Neuron (in vitro differentiated cells): ENCODE measurements at regions not wholly inside any gene's neighbourhood (a gene's known extent, or its start where the extent isn't known, plus 50 kb on each side); places are given as distances from the start of the nearest gene placed in this dataset.

ENCODE experiments used
- H2AFZ ChIP-seq: one replicate; pipeline ENCODE4 v1.6.1; 2013; ENCODE audit warnings: low read depth, mild to moderate bottlenecking, inconsistent platforms, low read length, moderate library complexity
- H3K27me3 ChIP-seq: one replicate; pipeline ENCODE4 v1.6.1; 2013; ENCODE audit warnings: low read length; ENCODE audit not compliant: insufficient read depth
- H3K36me3 ChIP-seq: one replicate; pipeline ENCODE4 v1.6.1; 2013; ENCODE audit warnings: low read length; ENCODE audit not compliant: insufficient read depth
- H3K4me1 ChIP-seq: one replicate; pipeline ENCODE4 v1.6.1; 2013; ENCODE audit warnings: low read length; ENCODE audit not compliant: insufficient read depth
- H3K4me3 ChIP-seq: 2 replicates; pipeline ENCODE4 v1.5.1; 2013; ENCODE audit warnings: mild to moderate bottlenecking, low read length, moderate library complexity
- H3K9me3 ChIP-seq: one replicate; pipeline ENCODE4 v1.6.1; 2013; ENCODE audit warnings: low read length

DNA sequence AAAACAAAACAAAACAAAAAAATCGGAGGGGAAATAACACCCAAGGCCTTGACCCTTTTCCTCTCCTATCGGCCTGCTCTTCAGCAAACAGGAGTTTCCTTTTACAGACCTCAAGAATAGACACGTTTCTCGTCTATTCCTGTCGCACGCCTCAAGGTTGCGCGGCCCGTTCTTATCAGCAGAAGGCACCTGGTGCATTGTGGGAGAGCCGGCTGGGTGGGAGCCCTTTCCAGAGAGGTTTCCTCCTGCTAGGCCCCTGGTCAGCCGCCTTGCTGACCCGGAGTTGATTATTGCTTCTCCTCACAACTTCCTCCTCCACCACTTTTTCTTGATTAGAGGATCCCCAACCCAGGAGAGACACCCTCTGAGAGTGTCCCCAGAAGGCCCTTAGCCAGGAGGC, 497.3 kb downstream of the MIAT start:
- no peaks in the 10 kb centered on the region for H3K27me3 ChIP-seq

GRCh38 chr22:27156821-27157489, 499.6 kb downstream of the MIAT start:
- Histone ChIP-seq H3K27me3 (no peaks in the 10 kb centered on the region), H3K9me3 (no peaks in the 10 kb centered on the region), H3K4me3 (no peak overlapping the region), H3K36me3 (no peaks in the 10 kb centered on the region), H2AFZ (no peak overlapping the region), H3K4me1 (peaks cover 7% of the 10 kb centered on the region)

More for the DNA sequence above, 497.3 kb downstream of the MIAT start:
- peaks cover 3% of the 10 kb centered on the region for H3K4me1 ChIP-seq
- H3K36me3 ChIP-seq: no peaks in the 10 kb centered on the region
- H3K4me3 ChIP-seq: no peak overlapping the region
- H2AFZ ChIP-seq: no peak overlapping the region
- no peaks in the 10 kb centered on the region for H3K9me3 ChIP-seq

DNA sequence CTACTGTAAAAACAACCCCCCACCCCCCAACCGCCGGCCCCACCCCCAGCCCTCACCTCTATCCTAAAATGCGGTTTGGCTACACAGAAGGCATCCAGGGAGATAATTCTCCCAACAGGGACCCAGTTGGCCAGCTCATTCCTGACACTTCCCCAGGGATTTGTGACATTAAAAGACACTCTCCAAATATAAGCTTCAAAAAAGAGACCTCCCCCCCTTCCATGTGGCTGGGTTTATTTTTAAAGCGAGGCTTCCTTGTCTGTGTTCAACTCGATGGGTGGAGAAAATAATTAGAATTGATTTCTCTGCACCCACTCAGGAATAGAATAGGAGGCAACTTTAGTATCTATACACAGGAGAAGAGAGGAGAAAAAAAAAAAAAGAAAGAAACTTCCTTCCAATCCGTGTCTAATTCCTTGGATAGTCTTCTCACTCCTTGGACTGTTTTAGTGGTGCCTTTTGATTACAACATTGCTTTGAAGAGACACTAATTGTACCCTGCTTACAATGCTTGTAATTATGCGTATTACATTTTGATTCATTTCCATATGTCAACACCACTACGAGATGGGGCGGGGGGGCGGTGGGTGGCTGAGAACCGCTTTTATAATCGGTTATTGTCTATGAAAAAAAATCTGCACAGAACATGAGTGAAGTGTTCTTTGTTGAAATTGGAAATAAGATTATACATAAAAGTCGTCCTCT, 500.4 kb downstream of the MIAT start:
- Histone ChIP-seq H2AFZ (no peak overlapping the region), H3K36me3 (no peaks in the 10 kb centered on the region), H3K9me3 (no peaks in the 10 kb centered on the region), H3K27me3 (no peaks in the 10 kb centered on the region), H3K4me3 (no peak overlapping the region), H3K4me1 (peaks cover 7% of the 10 kb centered on the region)

GRCh38 chr22:27159016-27159415, 501.6 kb downstream of the MIAT start:
- H3K4me1 ChIP-seq: peaks cover 7% of the 10 kb centered on the region
- H2AFZ ChIP-seq: no peak overlapping the region
- no peaks in the 10 kb centered on the region for H3K27me3 ChIP-seq
- no peak overlapping the region for H3K4me3 ChIP-seq
- H3K9me3 ChIP-seq: no peaks in the 10 kb centered on the region
- H3K36me3 ChIP-seq: no peaks in the 10 kb centered on the region

- no peak overlapping the region for H2AFZ ChIP-seq
- no peaks in the 10 kb centered on the region for H3K9me3 ChIP-seq
- no peak overlapping the region for H3K4me3 ChIP-seq
- H3K4me1 ChIP-seq: peaks cover 7% of the 10 kb centered on the region
- H3K27me3 ChIP-seq: no peaks in the 10 kb centered on the region
- H3K36me3 ChIP-seq: no peaks in the 10 kb centered on the region
Observed at GRCh38 chr22:27159716-27160295, 502.4 kb downstream of the MIAT start.

DNA sequence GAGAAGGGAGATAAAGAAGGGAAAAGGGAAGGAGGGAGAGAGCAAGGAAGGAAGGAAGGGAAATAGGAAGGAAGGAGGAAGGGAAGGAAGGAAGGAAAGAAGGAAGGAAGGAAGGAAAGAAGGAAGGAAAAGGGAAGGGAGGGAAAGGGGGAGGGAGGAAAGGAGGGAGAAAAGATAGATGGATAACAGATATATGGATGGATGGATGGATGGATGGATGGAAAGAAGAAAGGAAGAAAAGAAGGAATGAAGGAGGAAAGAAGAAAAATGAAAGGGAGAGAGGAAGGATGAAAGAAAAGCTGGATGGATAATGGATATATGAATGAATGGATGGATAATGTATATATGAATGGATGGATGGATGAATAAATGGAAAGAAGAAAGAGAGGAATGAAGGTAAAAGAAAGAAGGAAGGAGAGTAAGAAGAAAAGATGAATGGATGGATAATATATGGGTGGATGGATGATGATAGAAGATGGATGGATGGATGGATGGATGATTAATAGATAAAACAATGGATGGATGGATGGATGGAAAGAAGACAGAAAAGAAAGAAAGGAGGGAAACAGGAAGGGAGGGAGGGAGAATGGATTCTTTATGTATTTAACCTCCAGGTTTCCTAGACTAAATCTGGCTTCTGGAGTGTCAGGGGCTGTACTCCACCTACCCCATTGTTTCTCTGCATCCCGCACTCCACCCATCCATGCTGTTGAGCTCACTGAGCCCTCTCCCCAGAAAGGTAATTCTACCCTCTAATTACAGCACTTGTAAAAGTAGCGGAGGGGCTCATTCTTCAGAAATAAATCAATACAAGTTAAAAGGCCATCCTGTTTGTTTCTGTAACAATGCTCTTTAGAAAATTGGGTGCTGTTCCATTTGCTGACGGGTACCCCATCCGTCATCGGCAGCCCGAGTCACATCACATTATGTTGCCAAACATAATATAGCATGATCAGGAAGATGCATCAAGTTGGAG, 506.1 kb downstream of the MIAT start:
- peaks cover 7% of the 10 kb centered on the region for H3K4me1 ChIP-seq
- H3K4me3 ChIP-seq: no peak overlapping the region
- no peaks in the 10 kb centered on the region for H3K9me3 ChIP-seq
- no peaks in the 10 kb centered on the region for H3K27me3 ChIP-seq
- H3K36me3 ChIP-seq: no peaks in the 10 kb centered on the region
- no peak overlapping the region for H2AFZ ChIP-seq

DNA sequence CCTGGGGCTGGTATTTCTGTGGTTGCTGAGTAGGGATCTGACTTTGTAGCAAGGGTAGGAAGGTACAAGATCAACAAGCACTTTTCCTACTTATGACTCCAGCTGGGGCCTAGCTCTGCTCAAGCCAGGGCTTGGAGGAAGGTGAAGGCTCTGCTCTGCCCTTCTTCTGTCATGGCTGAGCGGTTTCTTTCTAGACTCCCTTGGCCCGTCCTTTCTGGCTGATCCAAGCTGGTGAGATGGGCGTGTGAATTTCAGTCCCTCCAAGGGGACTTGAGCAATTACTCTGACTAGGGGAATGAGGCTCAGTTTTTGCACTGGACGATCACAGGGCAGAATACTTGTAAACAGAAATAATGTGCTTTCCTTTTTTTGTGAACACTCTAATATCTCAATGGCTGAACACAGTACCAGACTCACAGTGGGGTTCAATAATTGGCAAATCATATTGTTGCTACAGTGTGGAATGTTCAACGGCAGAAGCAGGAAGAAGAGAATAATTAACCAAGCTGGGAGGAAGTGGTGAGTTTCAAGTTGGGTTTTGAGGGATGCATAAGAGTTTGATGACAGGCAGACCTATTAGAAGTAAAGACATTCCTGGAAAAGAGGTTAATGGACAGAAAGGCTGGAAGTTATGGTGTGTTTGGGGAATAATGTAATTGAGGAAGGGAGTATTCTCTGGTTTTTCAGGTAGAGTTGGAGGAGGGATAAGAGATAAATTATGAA, 507.6 kb downstream of the MIAT start:
- no peaks in the 10 kb centered on the region for H3K27me3 ChIP-seq
- H2AFZ ChIP-seq: no peak overlapping the region

DNA sequence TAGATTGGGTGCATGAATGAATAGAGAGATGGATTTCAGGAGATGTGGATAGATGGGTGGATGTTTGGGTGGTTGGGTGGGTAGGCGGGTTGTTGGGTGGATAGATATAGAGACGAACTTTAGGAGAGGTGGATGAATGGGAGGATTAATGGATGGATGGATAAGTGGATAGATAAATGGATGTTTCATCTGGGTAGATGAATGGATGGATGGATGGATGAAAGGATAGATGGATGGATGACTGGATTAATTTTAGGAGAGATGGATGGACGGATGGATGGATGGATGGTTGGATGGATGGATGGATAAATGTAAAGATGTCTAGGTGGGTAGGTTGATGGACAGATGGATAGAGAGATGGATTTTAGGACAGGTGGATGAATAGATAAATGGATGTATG, 511.3 kb downstream of the MIAT start:
- no peak overlapping the region for H3K4me3 ChIP-seq
- no peaks in the 10 kb centered on the region for H3K4me1 ChIP-seq
- H3K9me3 ChIP-seq: no peaks in the 10 kb centered on the region
- no peaks in the 10 kb centered on the region for H3K36me3 ChIP-seq
- H3K27me3 ChIP-seq: no peaks in the 10 kb centered on the region
- H2AFZ ChIP-seq: no peak overlapping the region

More for the DNA sequence above, 507.6 kb downstream of the MIAT start:
- H3K4me1 ChIP-seq: peaks cover 7% of the 10 kb centered on the region
- H3K4me3 ChIP-seq: no peak overlapping the region
- no peaks in the 10 kb centered on the region for H3K36me3 ChIP-seq
- H3K9me3 ChIP-seq: no peaks in the 10 kb centered on the region

DNA sequence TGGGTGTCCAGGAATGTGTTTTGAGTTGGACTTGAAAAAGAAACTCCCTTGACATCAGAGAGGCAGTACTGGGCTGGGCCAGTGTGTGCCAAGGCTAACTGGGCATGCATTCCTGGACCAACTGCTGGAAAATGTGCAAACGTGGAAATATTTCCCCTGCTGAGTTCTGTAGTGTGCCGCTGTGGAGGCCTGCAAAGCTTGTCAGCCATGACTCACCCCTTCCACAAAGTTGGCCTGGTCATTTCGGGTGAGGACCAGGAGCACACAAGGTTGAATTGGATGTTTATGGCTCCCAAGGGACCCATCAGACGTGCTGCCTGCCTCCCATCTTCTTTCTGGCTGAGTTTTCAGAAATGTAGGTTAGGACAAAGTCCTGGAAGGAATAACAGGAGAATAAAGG, 513.1 kb downstream of the MIAT start:
- no peaks in the 10 kb centered on the region for H3K36me3 ChIP-seq
- no peak overlapping the region for H2AFZ ChIP-seq
- H3K9me3 ChIP-seq: no peaks in the 10 kb centered on the region
- H3K4me1 ChIP-seq: peaks cover 6% of the 10 kb centered on the region
- no peak overlapping the region for H3K4me3 ChIP-seq
- no peaks in the 10 kb centered on the region for H3K27me3 ChIP-seq

DNA sequence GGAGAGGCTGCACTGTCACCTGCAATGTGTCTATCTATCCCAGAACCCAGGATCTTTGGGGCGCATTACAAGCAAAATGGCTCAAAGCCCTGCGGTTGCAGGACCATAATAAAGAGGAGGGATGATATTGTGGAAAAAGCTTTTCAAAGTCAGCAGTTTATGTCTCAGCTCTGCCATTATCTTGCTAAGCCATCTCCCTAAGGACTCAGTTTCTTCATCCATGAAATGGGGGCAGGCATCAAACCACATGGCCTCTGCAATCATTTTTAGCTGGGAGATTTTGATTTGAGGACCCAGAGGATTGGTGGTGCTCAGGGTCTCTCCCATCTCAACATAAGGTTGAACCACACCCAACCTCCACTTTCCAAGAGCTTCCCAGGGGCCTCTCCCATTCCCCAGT, 513.8 kb downstream of the MIAT start:
- Histone ChIP-seq H3K27me3 (no peaks in the 10 kb centered on the region), H3K4me1 (peaks cover 6% of the 10 kb centered on the region), H3K4me3 (no peak overlapping the region), H3K36me3 (no peaks in the 10 kb centered on the region), H2AFZ (no peak overlapping the region), H3K9me3 (no peaks in the 10 kb centered on the region)

GRCh38 chr22:27173530-27173929, 516.1 kb downstream of the MIAT start:
- peaks cover 6% of the 10 kb centered on the region for H3K4me1 ChIP-seq
- no peak overlapping the region for H3K4me3 ChIP-seq
- no peaks in the 10 kb centered on the region for H3K36me3 ChIP-seq
- H3K27me3 ChIP-seq: no peaks in the 10 kb centered on the region
- H2AFZ ChIP-seq: no peak overlapping the region
- H3K9me3 ChIP-seq: no peaks in the 10 kb centered on the region

DNA sequence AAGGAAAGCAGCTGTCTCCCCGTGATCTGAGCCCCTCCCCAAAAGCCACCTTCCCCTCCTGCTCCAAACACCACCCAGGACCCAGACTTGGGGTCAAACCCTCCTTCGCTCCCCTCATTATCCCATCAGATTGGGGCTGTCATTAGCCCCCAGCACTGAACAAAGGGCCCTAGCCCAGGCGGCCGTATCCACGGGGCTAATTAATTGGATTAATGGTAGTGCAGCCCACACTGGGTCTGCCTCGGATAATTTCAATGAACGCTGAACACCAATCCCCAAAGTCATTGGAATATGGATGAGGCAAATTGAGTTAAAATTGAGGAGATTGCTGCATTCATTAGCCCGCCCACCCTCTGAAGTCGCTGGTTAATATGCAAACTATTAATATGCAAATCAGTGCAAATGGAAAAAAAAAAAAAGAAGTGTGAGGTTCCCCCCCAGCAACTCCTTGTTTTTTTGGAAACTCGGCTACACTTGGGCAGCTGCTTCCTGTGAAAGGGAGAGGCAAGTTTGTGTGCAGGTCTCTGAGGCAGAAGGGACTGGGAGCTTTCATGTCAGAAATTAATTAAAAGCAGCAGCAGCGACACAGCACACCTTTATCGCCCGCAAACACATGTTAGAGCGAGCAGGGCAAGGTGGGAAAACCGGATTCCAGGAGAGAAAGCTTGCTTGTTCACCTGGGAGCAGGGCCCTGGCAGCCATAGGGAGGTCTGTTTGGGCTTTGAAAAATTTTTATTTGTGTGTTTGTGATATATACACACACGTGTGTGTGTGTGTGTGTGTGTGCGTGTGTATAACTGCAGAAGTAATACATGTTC, 517.8 kb downstream of the MIAT start:
- Histone ChIP-seq H3K9me3 (no peaks in the 10 kb centered on the region), H2AFZ (no peak overlapping the region), H3K27me3 (no peaks in the 10 kb centered on the region), H3K4me1 (peaks cover 6% of the 10 kb centered on the region), H3K4me3 (no peak overlapping the region), H3K36me3 (no peaks in the 10 kb centered on the region)
